Fibroblast of pulmonary artery (primary cell): ENCODE measurements at regions not wholly inside any gene's neighbourhood (a gene's known extent, or its start where the extent isn't known, plus 50 kb on each side); places are given as distances from the start of the nearest gene placed in this dataset.

ENCODE experiments used
- DNase-seq: peaks from one replicate; pipeline ENCODE4 v3.0.0-alpha.2; 2010; ENCODE audit warnings: low read depth
- H3K4me3 ChIP-seq: replicated peaks from 2 replicates; pipeline ENCODE4 v1.5.1; 2011; ENCODE audit warnings: low read depth, mild to moderate bottlenecking, control low read depth, low read length, moderate library complexity
- TF ChIP-seq, protein P1 (sequence below): IDR thresholded peaks from 2 replicates; pipeline ENCODE4 v1.5.1; 2011; ENCODE audit warnings: mild to moderate bottlenecking, control low read depth, low read length, inconsistent platforms; ENCODE audit errors: missing control alignments

DNA sequence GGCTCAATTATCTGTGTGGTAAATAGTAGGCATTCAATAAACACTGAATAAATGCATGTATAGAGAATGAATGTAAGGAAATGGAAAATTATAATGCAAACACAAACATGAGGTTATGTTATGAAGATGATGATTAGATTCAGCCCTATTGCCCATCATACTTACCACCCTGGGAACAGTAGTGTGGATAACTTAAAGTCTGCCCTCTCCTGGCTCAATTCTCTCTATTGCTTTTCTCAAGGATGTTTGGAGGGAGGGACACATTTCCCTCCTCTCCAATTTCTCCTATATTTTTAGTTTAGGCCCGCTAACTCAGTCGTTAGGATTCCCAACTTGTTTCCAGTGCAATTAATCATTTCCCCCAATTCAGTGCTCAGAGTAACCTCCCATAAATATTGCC is 101.5 kb upstream of the TNR start:
- no peak overlapping the region for H3K4me3 ChIP-seq
- no peak for DNase-seq
- TF ChIP-seq, protein P1, sequence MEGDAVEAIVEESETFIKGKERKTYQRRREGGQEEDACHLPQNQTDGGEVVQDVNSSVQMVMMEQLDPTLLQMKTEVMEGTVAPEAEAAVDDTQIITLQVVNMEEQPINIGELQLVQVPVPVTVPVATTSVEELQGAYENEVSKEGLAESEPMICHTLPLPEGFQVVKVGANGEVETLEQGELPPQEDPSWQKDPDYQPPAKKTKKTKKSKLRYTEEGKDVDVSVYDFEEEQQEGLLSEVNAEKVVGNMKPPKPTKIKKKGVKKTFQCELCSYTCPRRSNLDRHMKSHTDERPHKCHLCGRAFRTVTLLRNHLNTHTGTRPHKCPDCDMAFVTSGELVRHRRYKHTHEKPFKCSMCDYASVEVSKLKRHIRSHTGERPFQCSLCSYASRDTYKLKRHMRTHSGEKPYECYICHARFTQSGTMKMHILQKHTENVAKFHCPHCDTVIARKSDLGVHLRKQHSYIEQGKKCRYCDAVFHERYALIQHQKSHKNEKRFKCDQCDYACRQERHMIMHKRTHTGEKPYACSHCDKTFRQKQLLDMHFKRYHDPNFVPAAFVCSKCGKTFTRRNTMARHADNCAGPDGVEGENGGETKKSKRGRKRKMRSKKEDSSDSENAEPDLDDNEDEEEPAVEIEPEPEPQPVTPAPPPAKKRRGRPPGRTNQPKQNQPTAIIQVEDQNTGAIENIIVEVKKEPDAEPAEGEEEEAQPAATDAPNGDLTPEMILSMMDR, result no peak

- H3K4me3 ChIP-seq, result no peak overlapping the region
- DNase-seq, result no peak
- TF ChIP-seq, protein P1, result no peak
Measured at GRCh38 chr1:175842550-175842949, 99.2 kb upstream of the TNR start.

GRCh38 chr1:175841738-175842187 is 98.4 kb upstream of the TNR start:
- no peak for DNase-seq
- TF ChIP-seq, protein P1, result no peak
- H3K4me3 ChIP-seq, result no peak overlapping the region

GRCh38 chr1:175840787-175841186 is 97.4 kb upstream of the TNR start:
- TF ChIP-seq, protein P1, result no peak

GRCh38 chr1:175839779-175840669 is 96.6 kb upstream of the TNR start:
- TF ChIP-seq, protein P1, result no peak
- H3K4me3 ChIP-seq, result no peak overlapping the region
- no peak for DNase-seq

More at GRCh38 chr1:175840787-175841186, 97.4 kb upstream of the TNR start:
- DNase-seq, result no peak
- H3K4me3 ChIP-seq, result no peak overlapping the region

GRCh38 chr1:175834597-175834996 is 91.2 kb upstream of the TNR start:
- no peak for DNase-seq
- TF ChIP-seq, protein P1, result no peak
- H3K4me3 ChIP-seq, result no peak overlapping the region
